GM23338 (cell line): ENCODE measurements at regions not wholly inside any gene's neighbourhood (a gene's known extent, or its start where the extent isn't known, plus 50 kb on each side); places are given as distances from the start of the nearest gene placed in this dataset.

Experiments
- ATAC-seq: fragments of 200-7000 bp; cut with Tn5 transposase; 3 replicates; pipeline ENCODE4 v1.9.1; 2020
- DNase-seq: peaks from one replicate; pipeline ENCODE4 v3.0.0-alpha.2; 2015; ENCODE audit warnings: low spot score
- H2AFZ ChIP-seq: fragments of 200-600 bp; sonication (generic); 2 replicates; pipeline ENCODE4 v1.8.0; 2016; ENCODE audit warnings: antibody characterized with exemption, mild to moderate bottlenecking, moderate library complexity
- H3F3A ChIP-seq: fragments of 200-600 bp; sonication (generic); replicated peaks from 2 replicates; pipeline ENCODE4 v1.8.0; 2017; ENCODE audit warnings: antibody characterized with exemption, mixed run types, low read depth
- H3K27ac ChIP-seq: fragments of 200-600 bp; sonication (generic); 2 replicates; pipeline ENCODE4 v1.6.1; 2016; ENCODE audit warnings: low read depth
- H3K27me3 ChIP-seq: fragments of 200-600 bp; sonication (generic); 2 replicates; pipeline ENCODE4 v1.8.0; 2016; ENCODE audit warnings: mild to moderate bottlenecking, mixed run types, moderate library complexity; ENCODE audit not compliant: insufficient read depth
- H3K36me3 ChIP-seq: fragments of 200-600 bp; sonication (generic); 2 replicates; pipeline ENCODE4 v1.8.0; 2016; ENCODE audit warnings: mild to moderate bottlenecking; ENCODE audit not compliant: insufficient read depth
- H3K4me1 ChIP-seq: fragments of 200-600 bp; sonication (generic); 2 replicates; pipeline ENCODE4 v1.8.0; 2016; ENCODE audit warnings: mild to moderate bottlenecking, moderate library complexity; ENCODE audit not compliant: insufficient read depth
- H3K4me2 ChIP-seq: fragments of 200-600 bp; sonication (generic); 2 replicates; pipeline ENCODE4 v1.7.1; 2017; ENCODE audit warnings: mixed run types
- H3K4me3 ChIP-seq: fragments of 200-600 bp; sonication (generic); 2 replicates; pipeline ENCODE4 v1.6.1; 2016; ENCODE audit warnings: mixed run types
- H3K79me2 ChIP-seq: fragments of 200-600 bp; sonication (generic); replicated peaks from 2 replicates; pipeline ENCODE4 v1.8.0; 2017; ENCODE audit warnings: mild to moderate bottlenecking; ENCODE audit not compliant: insufficient read depth
- H3K9me2 ChIP-seq: fragments of 200-600 bp; sonication (generic); 2 replicates; pipeline ENCODE4 v1.8.0; 2017; ENCODE audit not compliant: insufficient read depth
- H4K20me1 ChIP-seq: fragments of 200-600 bp; sonication (generic); replicated peaks from 2 replicates; pipeline ENCODE4 v1.8.0; 2017; ENCODE audit warnings: mild to moderate bottlenecking; ENCODE audit not compliant: insufficient read depth
- H3K27ac Mint-ChIP-seq: 2 replicates; pipeline ENCODE4 v1.8.0; 2020; ENCODE audit warnings: inconsistent platforms, mild to moderate bottlenecking, moderate library complexity, mixed read lengths
- H3K27me3 Mint-ChIP-seq: 3 replicates; pipeline ENCODE4 v1.8.0; 2022; ENCODE audit warnings: low read depth, mild to moderate bottlenecking, moderate library complexity, mixed read lengths, inconsistent platforms; ENCODE audit not compliant: insufficient read depth, poor library complexity
- H3K36me3 Mint-ChIP-seq: 3 replicates; pipeline ENCODE4 v1.8.0; 2021; ENCODE audit warnings: low read depth, mild to moderate bottlenecking, inconsistent platforms, moderate library complexity, mixed read lengths
- H3K4me1 Mint-ChIP-seq: 3 replicates; pipeline ENCODE4 v1.8.0; 2020; ENCODE audit warnings: mild to moderate bottlenecking, inconsistent platforms, mixed read lengths
- H3K4me3 Mint-ChIP-seq: 3 replicates; pipeline ENCODE4 v1.8.0; 2021; ENCODE audit warnings: moderate library complexity, mild to moderate bottlenecking, inconsistent platforms, mixed read lengths
- H3K9me3 Mint-ChIP-seq: 3 replicates; pipeline ENCODE4 v1.8.0; 2020; ENCODE audit warnings: moderate library complexity, mild to moderate bottlenecking, inconsistent platforms, mixed read lengths
- CREB1 ChIP-seq: fragments of 250-450 bp; sonication (Bioruptor Pico); IDR thresholded peaks from 2 replicates; pipeline ENCODE4 v1.5.0; 2020; ENCODE audit warnings: low read depth, mild to moderate bottlenecking, moderate library complexity
- CTCF ChIP-seq, 2 experiments: fragments of 200-600 bp in 1 of 2; sonication (generic) in 1 of 2; conservative IDR thresholded peaks; 2 replicates each; pipeline versions ENCODE4 v1.5.1 to v1.6.1; 2016 to 2017; ENCODE audit warnings: antibody characterized with exemption in 2 of 2, low read depth in 2 of 2, mild to moderate bottlenecking in 2 of 2, moderate library complexity in 1 of 2
- JUNB ChIP-seq: IDR thresholded peaks from one replicate; pipeline ENCODE4 v1.6.1; 2016; ENCODE audit warnings: antibody characterized with exemption; ENCODE audit not compliant: unreplicated experiment
- NANOG ChIP-seq: IDR thresholded peaks from 2 replicates; pipeline ENCODE4 v1.6.1; 2016; ENCODE audit warnings: antibody characterized with exemption, borderline replicate concordance
- POLR2AphosphoS5 ChIP-seq: IDR thresholded peaks from 2 replicates; pipeline ENCODE4 v1.6.1; 2016; ENCODE audit warnings: antibody characterized with exemption, low read depth
- STAT1 ChIP-seq: IDR thresholded peaks from one replicate; pipeline ENCODE4 v1.6.1; 2016; ENCODE audit warnings: antibody characterized with exemption; ENCODE audit not compliant: unreplicated experiment
- ZNF331 ChIP-seq: fragments of 250-450 bp; sonication (Bioruptor Pico); IDR thresholded peaks from 2 replicates; pipeline ENCODE4 v1.5.0; 2020; ENCODE audit warnings: low read depth, mild to moderate bottlenecking, moderate library complexity
- TF ChIP-seq, protein P1 (sequence below): IDR thresholded peaks from one replicate; pipeline ENCODE4 v1.6.1; 2018; ENCODE audit warnings: antibody characterized with exemption; ENCODE audit not compliant: unreplicated experiment

DNA sequence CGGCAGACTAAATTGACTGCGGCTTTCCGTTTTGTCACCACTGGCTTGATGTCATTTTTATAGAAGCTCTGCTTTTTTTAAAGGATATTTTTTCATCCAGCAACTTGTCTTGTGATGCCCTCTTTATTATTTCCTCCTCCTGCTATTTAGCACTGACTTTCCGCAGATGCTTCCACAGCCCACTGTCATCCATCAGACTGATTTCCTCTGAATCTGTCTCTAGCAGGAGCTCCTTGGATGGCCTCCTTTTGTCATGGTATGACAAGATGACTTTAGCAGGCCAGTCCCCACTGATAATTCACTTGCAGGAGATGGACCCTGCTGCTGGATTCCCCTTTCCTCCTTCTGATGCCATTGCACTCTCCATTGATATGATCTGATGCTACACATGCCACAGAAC, 454.6 kb downstream of the TSN start:
- Mint-ChIP-seq H3K36me3 (no peaks in the 10 kb centered on the region), H3K27me3 (no peaks in the 10 kb centered on the region), H3K4me1 (peaks cover 2% of the 10 kb centered on the region; the same call in 1 of the 3 replicates), H3K27ac (no peak overlapping the region), H3K9me3 (no peaks in the 10 kb centered on the region; the same call in 2 of the 3 replicates), H3K4me3 (no peak overlapping the region)
- DNase-seq, result no peak
- Histone ChIP-seq H4K20me1 (no peaks in the 10 kb centered on the region), H3K27ac (no peak overlapping the region), H3K4me3 (no peak overlapping the region), H3K9me2 (peaks cover 16% of the 10 kb centered on the region), H3K36me3 (no peaks in the 10 kb centered on the region), H3F3A (no peaks in the 10 kb centered on the region), H3K79me2 (no peaks in the 10 kb centered on the region), H3K4me2 (no peak overlapping the region), H3K27me3 (no peaks in the 10 kb centered on the region), H2AFZ (no peak overlapping the region), H3K4me1 (no peaks in the 10 kb centered on the region)
- ATAC-seq, result no peak
- TF ChIP-seq, protein P1, sequence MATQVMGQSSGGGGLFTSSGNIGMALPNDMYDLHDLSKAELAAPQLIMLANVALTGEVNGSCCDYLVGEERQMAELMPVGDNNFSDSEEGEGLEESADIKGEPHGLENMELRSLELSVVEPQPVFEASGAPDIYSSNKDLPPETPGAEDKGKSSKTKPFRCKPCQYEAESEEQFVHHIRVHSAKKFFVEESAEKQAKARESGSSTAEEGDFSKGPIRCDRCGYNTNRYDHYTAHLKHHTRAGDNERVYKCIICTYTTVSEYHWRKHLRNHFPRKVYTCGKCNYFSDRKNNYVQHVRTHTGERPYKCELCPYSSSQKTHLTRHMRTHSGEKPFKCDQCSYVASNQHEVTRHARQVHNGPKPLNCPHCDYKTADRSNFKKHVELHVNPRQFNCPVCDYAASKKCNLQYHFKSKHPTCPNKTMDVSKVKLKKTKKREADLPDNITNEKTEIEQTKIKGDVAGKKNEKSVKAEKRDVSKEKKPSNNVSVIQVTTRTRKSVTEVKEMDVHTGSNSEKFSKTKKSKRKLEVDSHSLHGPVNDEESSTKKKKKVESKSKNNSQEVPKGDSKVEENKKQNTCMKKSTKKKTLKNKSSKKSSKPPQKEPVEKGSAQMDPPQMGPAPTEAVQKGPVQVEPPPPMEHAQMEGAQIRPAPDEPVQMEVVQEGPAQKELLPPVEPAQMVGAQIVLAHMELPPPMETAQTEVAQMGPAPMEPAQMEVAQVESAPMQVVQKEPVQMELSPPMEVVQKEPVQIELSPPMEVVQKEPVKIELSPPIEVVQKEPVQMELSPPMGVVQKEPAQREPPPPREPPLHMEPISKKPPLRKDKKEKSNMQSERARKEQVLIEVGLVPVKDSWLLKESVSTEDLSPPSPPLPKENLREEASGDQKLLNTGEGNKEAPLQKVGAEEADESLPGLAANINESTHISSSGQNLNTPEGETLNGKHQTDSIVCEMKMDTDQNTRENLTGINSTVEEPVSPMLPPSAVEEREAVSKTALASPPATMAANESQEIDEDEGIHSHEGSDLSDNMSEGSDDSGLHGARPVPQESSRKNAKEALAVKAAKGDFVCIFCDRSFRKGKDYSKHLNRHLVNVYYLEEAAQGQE, result no peak

GRCh38 chr2:122210898-122211856, 455.7 kb downstream of the TSN start:
- no peaks in the 10 kb centered on the region; the same call in 2 of the 3 replicates for H3K9me3 Mint-ChIP-seq

GRCh38 chr2:122213312-122213711, 457.9 kb downstream of the TSN start:
- Mint-ChIP-seq H3K27ac (no peak overlapping the region), H3K4me1 (no peaks in the 10 kb centered on the region), H3K4me3 (no peak overlapping the region), H3K36me3 (no peaks in the 10 kb centered on the region), H3K27me3 (no peaks in the 10 kb centered on the region), H3K9me3 (no peaks in the 10 kb centered on the region; the same call in 2 of the 3 replicates)
- Histone ChIP-seq H3K9me2 (peaks cover 15% of the 10 kb centered on the region; the same call in 1 of the 2 replicates), H3K27ac (no peak overlapping the region), H3F3A (no peaks in the 10 kb centered on the region), H3K4me2 (no peak overlapping the region), H2AFZ (no peak overlapping the region), H3K79me2 (no peaks in the 10 kb centered on the region), H3K4me1 (no peaks in the 10 kb centered on the region), H3K27me3 (no peaks in the 10 kb centered on the region), H3K4me3 (no peak overlapping the region), H4K20me1 (no peaks in the 10 kb centered on the region), H3K36me3 (no peaks in the 10 kb centered on the region)
- DNase-seq (no peak), ATAC-seq (no peak)
- TF ChIP-seq CREB1 (no peak), ZNF331 (no peak), NANOG (no peak), STAT1 (no peak), JUNB (no peak), CTCF (conservative IDR thresholded peaks at IDR 0.05; ENCODE audit: low read depth in 2 of 2) (no peak)
- TF ChIP-seq, protein P1, result no peak

More at GRCh38 chr2:122210898-122211856, 455.7 kb downstream of the TSN start:
- no peak for DNase-seq
- Histone ChIP-seq H3K27ac (no peak overlapping the region), H3K79me2 (no peaks in the 10 kb centered on the region), H4K20me1 (no peaks in the 10 kb centered on the region), H3K4me2 (no peak overlapping the region), H3K27me3 (no peaks in the 10 kb centered on the region), H3K9me2 (peaks cover 20% of the 10 kb centered on the region), H2AFZ (no peak overlapping the region), H3K4me3 (no peak overlapping the region), H3K36me3 (no peaks in the 10 kb centered on the region), H3F3A (no peaks in the 10 kb centered on the region), H3K4me1 (no peaks in the 10 kb centered on the region)
- H3K4me3 Mint-ChIP-seq, result no peak overlapping the region
- no peaks in the 10 kb centered on the region for H3K4me1 Mint-ChIP-seq
- no peak for TF ChIP-seq ZNF331
- TF ChIP-seq JUNB, result no peak
- no peak for TF ChIP-seq STAT1
- TF ChIP-seq NANOG, result no peak
- TF ChIP-seq POLR2AphosphoS5, result no peak
- no peak for ATAC-seq
- no peaks in the 10 kb centered on the region for H3K36me3 Mint-ChIP-seq
- no peak overlapping the region for H3K27ac Mint-ChIP-seq
- no peaks in the 10 kb centered on the region for H3K27me3 Mint-ChIP-seq
